Neuronal stem cell (in vitro differentiated cells): ENCODE measurements at regions not wholly inside any gene's neighbourhood (a gene's known extent, or its start where the extent isn't known, plus 50 kb on each side); places are given as distances from the start of the nearest gene placed in this dataset.

Source experiments
- DNase-seq: peaks from one replicate; pipeline ENCODE4 v3.0.0-alpha.2; 2013; ENCODE audit warnings: low spot score
- H2AFZ ChIP-seq: one replicate; pipeline ENCODE4 v1.6.1; 2013; ENCODE audit warnings: mild to moderate bottlenecking, low read length, inconsistent platforms
- H2AK5ac ChIP-seq: 2 replicates; pipeline ENCODE4 v1.6.1; 2013; ENCODE audit warnings: low read depth, mild to moderate bottlenecking, inconsistent platforms, low read length, moderate library complexity, mixed read lengths
- H2BK120ac ChIP-seq: 2 replicates; pipeline ENCODE4 v1.6.1; 2013; ENCODE audit warnings: low read depth, mild to moderate bottlenecking, inconsistent platforms, low read length, moderate library complexity, mixed read lengths
- H2BK12ac ChIP-seq: one replicate; pipeline ENCODE4 v1.6.1; 2013; ENCODE audit warnings: low read length, inconsistent platforms
- H2BK15ac ChIP-seq: 2 replicates; pipeline ENCODE4 v1.6.1; 2013; ENCODE audit warnings: mild to moderate bottlenecking, low read length, inconsistent platforms, mixed read lengths
- H2BK5ac ChIP-seq: one replicate; pipeline ENCODE4 v1.6.1; 2013; ENCODE audit warnings: inconsistent platforms, mild to moderate bottlenecking, low read length, moderate library complexity
- H3K14ac ChIP-seq: one replicate; pipeline ENCODE4 v1.6.1; 2013; ENCODE audit warnings: low read length, inconsistent platforms
- H3K18ac ChIP-seq: 2 replicates; pipeline ENCODE4 v1.6.1; 2013; ENCODE audit warnings: low read length, inconsistent platforms
- H3K23ac ChIP-seq: 2 replicates; pipeline ENCODE4 v1.6.1; 2013; ENCODE audit warnings: low read depth, mild to moderate bottlenecking, mixed read lengths, low read length, inconsistent platforms; ENCODE audit not compliant: poor library complexity
- H3K27ac ChIP-seq: replicated peaks from 3 replicates; pipeline ENCODE4 v1.5.1; 2013; ENCODE audit warnings: low read length, inconsistent platforms
- H3K27me3 ChIP-seq, 3 experiments: 2 replicates each; pipeline ENCODE4 v1.6.1; 2013; ENCODE audit warnings: low read length in 3 of 3, mild to moderate bottlenecking in 2 of 3, inconsistent platforms in 1 of 3, low read depth in 1 of 3, mixed read lengths in 1 of 3, moderate library complexity in 1 of 3; ENCODE audit not compliant: control insufficient read depth in 3 of 3, insufficient read depth in 3 of 3
- H3K36me3 ChIP-seq, 2 donors: replicated peaks in 1 of 2; 2 replicates each; pipeline ENCODE4 v1.6.1; 2013; ENCODE audit warnings: low read length in 2 of 2; ENCODE audit not compliant: control insufficient read depth in 2 of 2, insufficient read depth in 2 of 2
- H3K4ac ChIP-seq: 2 replicates; pipeline ENCODE4 v1.6.1; 2013; ENCODE audit warnings: inconsistent platforms, mild to moderate bottlenecking, low read length, moderate library complexity
- H3K4me1 ChIP-seq, 2 donors: 1 replicate in 1 of 2; 2 replicates in 1 of 2; pipeline ENCODE4 v1.6.1; 2013; ENCODE audit warnings: low read length in 2 of 2, low read depth in 1 of 2; ENCODE audit not compliant: control insufficient read depth in 2 of 2, insufficient read depth in 1 of 2
- H3K4me2 ChIP-seq: one replicate; pipeline ENCODE4 v1.6.1; 2013; ENCODE audit warnings: mild to moderate bottlenecking, low read length, inconsistent platforms; ENCODE audit not compliant: insufficient read depth, poor library complexity, severe bottlenecking
- H3K4me3 ChIP-seq, 2 donors: 2 replicates each; pipeline ENCODE4 v1.5.1; 2013; ENCODE audit warnings: low read length in 2 of 2, mild to moderate bottlenecking in 2 of 2, inconsistent platforms in 1 of 2, moderate library complexity in 1 of 2
- H3K79me1 ChIP-seq: one replicate; pipeline ENCODE4 v1.6.1; 2013; ENCODE audit warnings: low read depth, mild to moderate bottlenecking, inconsistent platforms, low read length, moderate library complexity
- H3K9ac ChIP-seq: one replicate; pipeline ENCODE4 v1.6.1; 2013; ENCODE audit warnings: mild to moderate bottlenecking, low read depth, low read length, inconsistent platforms; ENCODE audit not compliant: poor library complexity
- H3K9me3 ChIP-seq, 2 donors: replicated peaks in 1 of 2; 2 replicates each; pipeline versions ENCODE3 to v1.6.1; 2013; ENCODE audit warnings: low read length in 2 of 2, mild to moderate bottlenecking in 2 of 2, inconsistent platforms in 1 of 2, low read depth in 1 of 2, mixed read lengths in 1 of 2, moderate library complexity in 1 of 2; ENCODE audit not compliant: control insufficient read depth in 2 of 2, insufficient read depth in 1 of 2
- H4K8ac ChIP-seq: one replicate; pipeline ENCODE4 v1.6.1; 2013; ENCODE audit warnings: low read depth, mild to moderate bottlenecking, inconsistent platforms, low read length, moderate library complexity
- H4K91ac ChIP-seq: one replicate; pipeline ENCODE4 v1.6.1; 2013; ENCODE audit warnings: low read length, low read depth, mild to moderate bottlenecking, inconsistent platforms; ENCODE audit not compliant: poor library complexity
- WGBS, 2 donors: extraction: QIAGEN DNeasy Blood & Tissue Kit; methylation state at CpG; one replicate each; pipeline ENCODE4 v1.1.7; 2013; ENCODE audit warnings: missing lambda C conversion rate in 2 of 2, mixed read lengths in 1 of 2; ENCODE audit not compliant: insufficient read length in 2 of 2, insufficient replicate concordance in 1 of 2; ENCODE audit errors: extremely low coverage in 2 of 2; 5-methylcytosine and 5-hydroxymethylcytosine counted together

GRCh38 chr11:109165035-109165434 lies 257.0 kb upstream of the C11orf87 start:
- H2BK15ac ChIP-seq: no peak overlapping the region
- no peak overlapping the region for H2AK5ac ChIP-seq
- DNase-seq: no peak
- H3K4me3 ChIP-seq: no peak overlapping the region
- no peaks in the 10 kb centered on the region for H3K79me1 ChIP-seq
- H3K27me3 ChIP-seq: no peaks in the 10 kb centered on the region
- no peak overlapping the region for H3K27ac ChIP-seq
- H2BK5ac ChIP-seq: no peak overlapping the region
- no peak overlapping the region for H3K9ac ChIP-seq
- WGBS, 2 donors: no CpG with 5 or more reads among the region's 3 CpGs
- H2AFZ ChIP-seq: no peak overlapping the region
- H4K91ac ChIP-seq: no peak overlapping the region
- no peak overlapping the region for H2BK12ac ChIP-seq
- H3K36me3 ChIP-seq: no peaks in the 10 kb centered on the region
- no peaks in the 10 kb centered on the region for H3K4me1 ChIP-seq
- H3K4ac ChIP-seq: no peak overlapping the region
- no peak overlapping the region for H3K23ac ChIP-seq
- H3K9me3 ChIP-seq: no peaks in the 10 kb centered on the region
- H2BK120ac ChIP-seq: no peak overlapping the region
- no peak overlapping the region for H3K18ac ChIP-seq
- H3K4me2 ChIP-seq: no peak overlapping the region
- no peak overlapping the region for H4K8ac ChIP-seq
- H3K14ac ChIP-seq: no peak overlapping the region

- no peak overlapping the region for H3K4me3 ChIP-seq
- H2BK120ac ChIP-seq: no peak overlapping the region
- H2BK12ac ChIP-seq: no peak overlapping the region
- H3K4ac ChIP-seq: no peak overlapping the region
- no peak overlapping the region for H3K9ac ChIP-seq
- WGBS, 2 donors: no CpG with 5 or more reads among the region's 2 CpGs
- no peaks in the 10 kb centered on the region for H3K79me1 ChIP-seq
- no peak overlapping the region for H2BK15ac ChIP-seq
- no peak overlapping the region for H2AFZ ChIP-seq
- H3K14ac ChIP-seq: no peak overlapping the region
- H2AK5ac ChIP-seq: no peak overlapping the region
- no peak overlapping the region for H3K23ac ChIP-seq
- no peaks in the 10 kb centered on the region for H3K9me3 ChIP-seq
- no peak overlapping the region for H2BK5ac ChIP-seq
- no peak overlapping the region for H4K8ac ChIP-seq
- no peaks in the 10 kb centered on the region for H3K36me3 ChIP-seq
- no peaks in the 10 kb centered on the region for H3K4me1 ChIP-seq
- H3K4me2 ChIP-seq: no peak overlapping the region
- no peak overlapping the region for H3K27ac ChIP-seq
- H3K27me3 ChIP-seq: no peaks in the 10 kb centered on the region
- no peak for DNase-seq
- H3K18ac ChIP-seq: no peak overlapping the region
- no peak overlapping the region for H4K91ac ChIP-seq
These were observed 255.5 kb upstream of the C11orf87 start for GRCh38 chr11:109166441-109166840.

GRCh38 chr11:109173504-109173903 lies 248.5 kb upstream of the C11orf87 start:
- no peak overlapping the region for H2BK5ac ChIP-seq
- H3K18ac ChIP-seq: no peak overlapping the region
- no peak overlapping the region for H2BK120ac ChIP-seq
- no peak for DNase-seq
- H3K23ac ChIP-seq: no peak overlapping the region
- no peak overlapping the region for H4K91ac ChIP-seq
- no peak overlapping the region for H2AFZ ChIP-seq
- no peak overlapping the region for H2BK15ac ChIP-seq
- H2BK12ac ChIP-seq: no peak overlapping the region
- no peak overlapping the region for H3K4me2 ChIP-seq
- H3K27me3 ChIP-seq: no peaks in the 10 kb centered on the region
- H3K4me1 ChIP-seq: no peaks in the 10 kb centered on the region
- no peak overlapping the region for H2AK5ac ChIP-seq
- H3K9ac ChIP-seq: no peak overlapping the region
- no peak overlapping the region for H4K8ac ChIP-seq
- no peaks in the 10 kb centered on the region for H3K9me3 ChIP-seq
- no peak overlapping the region for H3K27ac ChIP-seq
- H3K4ac ChIP-seq: no peak overlapping the region
- no peak overlapping the region for H3K14ac ChIP-seq
- no peaks in the 10 kb centered on the region for H3K36me3 ChIP-seq
- no peaks in the 10 kb centered on the region for H3K79me1 ChIP-seq
- H3K4me3 ChIP-seq: no peak overlapping the region

- no peak overlapping the region for H4K8ac ChIP-seq
- no peak overlapping the region for H3K23ac ChIP-seq
- H3K4me2 ChIP-seq: no peak overlapping the region
- no peak overlapping the region for H3K9ac ChIP-seq
- H3K4me1 ChIP-seq: no peaks in the 10 kb centered on the region
- no peak for DNase-seq
- no peaks in the 10 kb centered on the region for H3K36me3 ChIP-seq
- H2BK15ac ChIP-seq: no peak overlapping the region
- H2BK12ac ChIP-seq: no peak overlapping the region
- H3K18ac ChIP-seq: no peak overlapping the region
- no peak overlapping the region for H3K14ac ChIP-seq
- no peak overlapping the region for H2AFZ ChIP-seq
- H4K91ac ChIP-seq: no peak overlapping the region
- H2BK5ac ChIP-seq: no peak overlapping the region
- H2AK5ac ChIP-seq: no peak overlapping the region
- no peaks in the 10 kb centered on the region for H3K27me3 ChIP-seq
- H3K27ac ChIP-seq: no peak overlapping the region
- no CpG with 5 or more reads among the region's 1 CpG for WGBS, 2 donors
- H3K9me3 ChIP-seq: no peaks in the 10 kb centered on the region
- no peak overlapping the region for H3K4me3 ChIP-seq
- no peaks in the 10 kb centered on the region for H3K79me1 ChIP-seq
- no peak overlapping the region for H2BK120ac ChIP-seq
- H3K4ac ChIP-seq: no peak overlapping the region
These were observed 237.6 kb upstream of the C11orf87 start for GRCh38 chr11:109184376-109184775.
